ENCODE measurements at regions not wholly inside any gene's neighbourhood (a gene's known extent, or its start where the extent isn't known, plus 50 kb on each side); places are given as distances from the start of the nearest gene placed in this dataset.

DNA sequence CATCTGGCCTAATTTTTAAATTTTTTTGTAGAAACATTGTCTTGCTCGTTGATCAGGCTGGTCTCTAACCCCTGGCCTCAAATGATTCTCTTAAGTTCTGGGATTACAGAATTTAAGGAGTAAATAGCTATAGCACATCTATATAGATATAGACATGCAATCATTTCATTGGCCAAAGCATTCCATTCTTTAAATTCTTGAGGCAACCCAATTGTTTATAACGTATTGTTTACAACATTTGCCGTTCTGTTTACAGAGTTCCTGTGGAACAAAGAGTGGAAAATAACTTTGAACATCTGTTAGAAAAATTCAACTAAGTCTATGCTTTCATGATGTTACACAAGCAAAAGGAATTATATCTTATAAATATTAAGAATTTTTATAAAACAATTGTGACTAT lies 205.2 kb upstream of the ROBO2 start:
- 48 to 53% methylated on average over 3 of the region's 3 CpGs for WGBS, 2 donors

GRCh38 chr3:76841747-76842146 lies 198.2 kb upstream of the ROBO2 start:
- Histone ChIP-seq H3K9me3 (no peaks in the 10 kb centered on the region), H3K4me3 (no peak overlapping the region), H3K36me3 (no peaks in the 10 kb centered on the region), H3K4me1 (no peaks in the 10 kb centered on the region), H3K27ac (no peak overlapping the region), H3K27me3 (no peaks in the 10 kb centered on the region)
- DNase-seq (no peak), ATAC-seq (ENCODE audit: low FRiP score in 2 of 2) (no peak)
- TF ChIP-seq POLR2AphosphoS5 (IDR thresholded peaks at IDR 0.05) = no peak
- TF ChIP-seq, protein P1, sequence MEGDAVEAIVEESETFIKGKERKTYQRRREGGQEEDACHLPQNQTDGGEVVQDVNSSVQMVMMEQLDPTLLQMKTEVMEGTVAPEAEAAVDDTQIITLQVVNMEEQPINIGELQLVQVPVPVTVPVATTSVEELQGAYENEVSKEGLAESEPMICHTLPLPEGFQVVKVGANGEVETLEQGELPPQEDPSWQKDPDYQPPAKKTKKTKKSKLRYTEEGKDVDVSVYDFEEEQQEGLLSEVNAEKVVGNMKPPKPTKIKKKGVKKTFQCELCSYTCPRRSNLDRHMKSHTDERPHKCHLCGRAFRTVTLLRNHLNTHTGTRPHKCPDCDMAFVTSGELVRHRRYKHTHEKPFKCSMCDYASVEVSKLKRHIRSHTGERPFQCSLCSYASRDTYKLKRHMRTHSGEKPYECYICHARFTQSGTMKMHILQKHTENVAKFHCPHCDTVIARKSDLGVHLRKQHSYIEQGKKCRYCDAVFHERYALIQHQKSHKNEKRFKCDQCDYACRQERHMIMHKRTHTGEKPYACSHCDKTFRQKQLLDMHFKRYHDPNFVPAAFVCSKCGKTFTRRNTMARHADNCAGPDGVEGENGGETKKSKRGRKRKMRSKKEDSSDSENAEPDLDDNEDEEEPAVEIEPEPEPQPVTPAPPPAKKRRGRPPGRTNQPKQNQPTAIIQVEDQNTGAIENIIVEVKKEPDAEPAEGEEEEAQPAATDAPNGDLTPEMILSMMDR (IDR thresholded peaks at IDR 0.05) = no peak
- TF ChIP-seq POLR2A (IDR thresholded peaks at IDR 0.05) = no peak
- TF ChIP-seq EP300 (IDR thresholded peaks at IDR 0.05) = no peak
- WGBS, 2 donors = 49 to 70% methylated on average over 4 of the region's 4 CpGs

More for the DNA sequence above, 205.2 kb upstream of the ROBO2 start:
- TF ChIP-seq EP300 (IDR thresholded peaks at IDR 0.05) (no peak), POLR2A (IDR thresholded peaks at IDR 0.05) (no peak), POLR2AphosphoS5 (IDR thresholded peaks at IDR 0.05) (no peak)
- TF ChIP-seq, protein P1 (IDR thresholded peaks at IDR 0.05) = no peak
- Histone ChIP-seq H3K9me3 (no peaks in the 10 kb centered on the region), H3K4me1 (no peaks in the 10 kb centered on the region), H3K27me3 (no peaks in the 10 kb centered on the region), H3K36me3 (no peaks in the 10 kb centered on the region), H3K4me3 (no peak overlapping the region), H3K27ac (no peak overlapping the region)
- no peak for ATAC-seq (ENCODE audit: low FRiP score in 2 of 2)
- no peak for DNase-seq

DNA sequence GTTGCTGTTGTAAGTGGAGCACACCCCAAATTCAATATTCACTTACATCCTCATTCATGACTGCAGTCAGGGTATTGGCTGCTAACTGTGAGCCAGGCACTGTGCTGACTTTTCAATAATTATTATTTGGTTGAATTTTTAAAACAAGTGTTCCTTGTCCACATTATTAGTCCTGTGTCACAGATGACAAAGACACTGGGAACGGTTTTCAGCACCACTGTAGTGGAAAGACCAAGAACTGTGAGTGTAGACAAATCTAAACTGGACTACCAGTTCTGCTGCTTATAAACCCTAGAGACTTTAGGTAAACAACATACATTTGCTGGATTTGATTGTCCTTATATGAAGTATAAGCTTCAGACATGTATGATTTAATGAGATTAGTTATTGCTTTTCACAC lies 197.7 kb upstream of the ROBO2 start:
- DNase-seq = no peak
- no peaks in the 10 kb centered on the region for H3K4me1 ChIP-seq
- WGBS, 2 donors = 32 to 38% methylated on average over 1 of the region's 1 CpG

GRCh38 chr3:76855451-76855850 lies 184.4 kb upstream of the ROBO2 start:
- DNase-seq = no peak
- Histone ChIP-seq H3K27ac (no peak overlapping the region), H3K27me3 (no peaks in the 10 kb centered on the region), H3K4me3 (no peak overlapping the region), H3K36me3 (no peaks in the 10 kb centered on the region), H3K9me3 (no peaks in the 10 kb centered on the region), H3K4me1 (no peaks in the 10 kb centered on the region)
- TF ChIP-seq EP300 (IDR thresholded peaks at IDR 0.05) (no peak), POLR2A (IDR thresholded peaks at IDR 0.05) (no peak), POLR2AphosphoS5 (IDR thresholded peaks at IDR 0.05) (no peak)
- TF ChIP-seq, protein P1 (IDR thresholded peaks at IDR 0.05) = no peak
- 77 to 86% methylated on average over 2 of the region's 2 CpGs for WGBS, 2 donors
- no peak for ATAC-seq (ENCODE audit: low FRiP score in 2 of 2)

More for the DNA sequence above, 197.7 kb upstream of the ROBO2 start:
- no peak for TF ChIP-seq EP300 (IDR thresholded peaks at IDR 0.05)
- TF ChIP-seq POLR2AphosphoS5 (IDR thresholded peaks at IDR 0.05) = no peak
- H3K27me3 ChIP-seq = no peaks in the 10 kb centered on the region
- H3K4me3 ChIP-seq = no peak overlapping the region
- H3K27ac ChIP-seq = no peak overlapping the region
- no peaks in the 10 kb centered on the region for H3K9me3 ChIP-seq
- ATAC-seq (ENCODE audit: low FRiP score in 2 of 2) = no peak
- no peaks in the 10 kb centered on the region for H3K36me3 ChIP-seq

GRCh38 chr3:76859596-76859995 lies 180.3 kb upstream of the ROBO2 start:
- no peaks in the 10 kb centered on the region for H3K4me1 ChIP-seq
- 71 to 74% methylated on average over 3 of the region's 3 CpGs for WGBS, 2 donors
- H3K27ac ChIP-seq = no peak overlapping the region
- no peak for TF ChIP-seq EP300 (IDR thresholded peaks at IDR 0.05)
- no peak for TF ChIP-seq POLR2A (IDR thresholded peaks at IDR 0.05)
- TF ChIP-seq, protein P1 (IDR thresholded peaks at IDR 0.05) = no peak
- TF ChIP-seq POLR2AphosphoS5 (IDR thresholded peaks at IDR 0.05) = no peak
- no peak overlapping the region for H3K4me3 ChIP-seq
- no peak for ATAC-seq (ENCODE audit: low FRiP score in 2 of 2)
- H3K36me3 ChIP-seq = no peaks in the 10 kb centered on the region
- no peak for DNase-seq
- H3K27me3 ChIP-seq = no peaks in the 10 kb centered on the region
- no peaks in the 10 kb centered on the region for H3K9me3 ChIP-seq
